Bronchial epithelial cell (primary cell): ENCODE measurements at regions not wholly inside any gene's neighbourhood (a gene's known extent, or its start where the extent isn't known, plus 50 kb on each side); places are given as distances from the start of the nearest gene placed in this dataset.
A peak's percentile ranks its signal among the peaks of the same experiment; 100 is the strongest.

ENCODE experiments used
- DNase-seq: peaks from one replicate; pipeline ENCODE4 v3.0.0-alpha.2; 2010; ENCODE audit warnings: low read depth
- FAIRE-seq: peaks from 2 replicates; lab custom pipeline; 2011; peaks lifted over from hg19 to GRCh38; lab: Jason Lieb, UNC
- H3K27me3 ChIP-seq: 2 replicates; pipeline ENCODE4 v1.5.1; 2011; ENCODE audit warnings: low read length; ENCODE audit not compliant: control insufficient read depth, insufficient read depth
- H3K36me3 ChIP-seq: 2 replicates; pipeline ENCODE4 v1.5.1; 2011; ENCODE audit warnings: low read length; ENCODE audit not compliant: control insufficient read depth, insufficient read depth
- H3K4me3 ChIP-seq: 2 replicates; pipeline ENCODE4 v1.5.1; 2011; ENCODE audit warnings: mild to moderate bottlenecking, low read depth, low read length, control low read depth
- TF ChIP-seq, protein P1 (sequence below): IDR thresholded peaks from 2 replicates; pipeline ENCODE4 v1.5.1; 2011; ENCODE audit warnings: mild to moderate bottlenecking, moderate library complexity, low read length, control low read depth, inconsistent platforms; ENCODE audit not compliant: insufficient read depth, severe bottlenecking

DNA sequence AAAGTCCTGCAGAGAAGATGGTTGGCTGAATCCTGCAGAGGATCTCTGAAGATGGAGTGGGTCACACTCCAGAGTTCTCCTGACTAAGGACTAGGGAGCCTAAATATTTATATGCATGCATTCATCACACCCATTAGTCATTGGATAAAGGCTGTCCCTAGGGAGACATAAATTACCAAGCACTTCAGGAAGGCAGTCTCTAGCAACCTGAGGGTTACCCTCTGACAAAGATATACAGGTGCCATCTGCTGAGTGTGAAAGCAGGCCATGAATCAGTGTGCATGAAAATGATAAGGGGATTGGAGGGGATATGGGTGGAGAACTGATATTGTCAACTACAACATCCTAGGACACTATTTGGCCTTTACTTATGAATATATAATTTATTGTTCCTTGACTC, 294.8 kb upstream of the DDX18 start:
- TF ChIP-seq, protein P1, sequence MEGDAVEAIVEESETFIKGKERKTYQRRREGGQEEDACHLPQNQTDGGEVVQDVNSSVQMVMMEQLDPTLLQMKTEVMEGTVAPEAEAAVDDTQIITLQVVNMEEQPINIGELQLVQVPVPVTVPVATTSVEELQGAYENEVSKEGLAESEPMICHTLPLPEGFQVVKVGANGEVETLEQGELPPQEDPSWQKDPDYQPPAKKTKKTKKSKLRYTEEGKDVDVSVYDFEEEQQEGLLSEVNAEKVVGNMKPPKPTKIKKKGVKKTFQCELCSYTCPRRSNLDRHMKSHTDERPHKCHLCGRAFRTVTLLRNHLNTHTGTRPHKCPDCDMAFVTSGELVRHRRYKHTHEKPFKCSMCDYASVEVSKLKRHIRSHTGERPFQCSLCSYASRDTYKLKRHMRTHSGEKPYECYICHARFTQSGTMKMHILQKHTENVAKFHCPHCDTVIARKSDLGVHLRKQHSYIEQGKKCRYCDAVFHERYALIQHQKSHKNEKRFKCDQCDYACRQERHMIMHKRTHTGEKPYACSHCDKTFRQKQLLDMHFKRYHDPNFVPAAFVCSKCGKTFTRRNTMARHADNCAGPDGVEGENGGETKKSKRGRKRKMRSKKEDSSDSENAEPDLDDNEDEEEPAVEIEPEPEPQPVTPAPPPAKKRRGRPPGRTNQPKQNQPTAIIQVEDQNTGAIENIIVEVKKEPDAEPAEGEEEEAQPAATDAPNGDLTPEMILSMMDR: no peak
- no peaks in the 10 kb centered on the region for H3K27me3 ChIP-seq

DNA sequence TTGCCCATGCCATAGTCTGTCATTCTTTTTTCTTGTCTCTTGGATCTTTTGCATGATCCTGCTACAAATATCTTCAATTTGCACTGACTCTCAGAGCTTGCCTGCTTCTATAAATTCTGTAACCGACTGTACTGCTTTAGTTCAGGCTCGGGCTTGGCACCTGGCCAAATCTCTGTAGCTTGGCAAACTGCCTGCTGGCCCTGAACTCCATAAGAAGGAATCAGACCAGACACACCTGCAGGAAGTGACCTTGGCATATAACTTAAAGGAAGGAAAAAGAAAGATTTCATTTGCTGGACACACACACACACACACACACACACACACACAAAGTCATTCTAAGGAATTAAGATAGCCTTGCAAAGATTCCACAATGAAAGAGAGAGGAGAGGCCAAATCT, 291.2 kb upstream of the DDX18 start:
- no peak for FAIRE-seq
- DNase-seq: peak; percentile 33
- H3K27me3 ChIP-seq: no peaks in the 10 kb centered on the region

More for the DNA sequence above, 294.8 kb upstream of the DDX18 start:
- FAIRE-seq: no peak
- DNase-seq: no peak
- no peaks in the 10 kb centered on the region for H3K36me3 ChIP-seq
- no peak overlapping the region for H3K4me3 ChIP-seq

GRCh38 chr2:117523711-117524238, 290.7 kb upstream of the DDX18 start:
- DNase-seq (no peak), FAIRE-seq (no peak)
- no peaks in the 10 kb centered on the region for H3K27me3 ChIP-seq
- TF ChIP-seq, protein P1: no peak
- H3K4me3 ChIP-seq: no peak overlapping the region
- no peaks in the 10 kb centered on the region for H3K36me3 ChIP-seq

More for the DNA sequence above, 291.2 kb upstream of the DDX18 start:
- TF ChIP-seq, protein P1: no peak
- no peaks in the 10 kb centered on the region for H3K36me3 ChIP-seq
- H3K4me3 ChIP-seq: no peak overlapping the region

DNA sequence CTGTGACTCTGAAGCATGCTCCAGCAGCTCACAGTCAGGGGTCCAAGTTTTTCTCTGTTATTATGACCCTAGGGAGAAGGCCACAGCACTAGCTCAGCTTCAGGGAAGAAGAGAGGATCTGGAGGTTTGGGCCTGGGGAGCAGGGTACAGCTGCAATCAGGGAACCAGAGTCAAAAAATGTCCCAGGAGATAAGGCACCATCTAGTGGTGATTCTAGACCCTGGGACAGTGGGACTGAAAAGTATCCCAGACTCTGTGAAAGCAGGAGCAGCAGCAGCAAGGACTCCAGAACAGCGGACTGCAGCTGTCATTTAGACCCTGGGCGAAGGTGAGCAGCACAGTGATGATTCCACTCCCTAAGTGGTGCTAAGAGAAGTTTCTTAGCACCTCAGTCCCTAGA, 278.4 kb upstream of the DDX18 start:
- Histone ChIP-seq H3K4me3 (no peak overlapping the region), H3K27me3 (no peaks in the 10 kb centered on the region), H3K36me3 (no peaks in the 10 kb centered on the region)
- TF ChIP-seq, protein P1: peak; percentile 11
- DNase-seq (no peak), FAIRE-seq (no peak)

- DNase-seq (no peak), FAIRE-seq (no peak)
- no peak overlapping the region for H3K4me3 ChIP-seq
- H3K27me3 ChIP-seq: no peaks in the 10 kb centered on the region
- no peaks in the 10 kb centered on the region for H3K36me3 ChIP-seq
- TF ChIP-seq, protein P1: no peak
Observed at GRCh38 chr2:117537032-117537431, 277.5 kb upstream of the DDX18 start.

- FAIRE-seq (no peak), DNase-seq (no peak)
- H3K27me3 ChIP-seq: no peaks in the 10 kb centered on the region
- TF ChIP-seq, protein P1: no peak
- no peak overlapping the region for H3K4me3 ChIP-seq
- no peaks in the 10 kb centered on the region for H3K36me3 ChIP-seq
Observed at GRCh38 chr2:117551858-117552257, 262.6 kb upstream of the DDX18 start.
